GM12891 (cell line): ENCODE measurements at regions not wholly inside any gene's neighbourhood (a gene's known extent, or its start where the extent isn't known, plus 50 kb on each side); places are given as distances from the start of the nearest gene placed in this dataset.

Experiments
- POLR2A ChIP-seq: IDR thresholded peaks from 2 replicates; pipeline ENCODE4 v1.6.1; 2011; ENCODE audit warnings: low read depth, low read length, control low read depth
- POLR2AphosphoS5 ChIP-seq: IDR thresholded peaks from 2 replicates; pipeline ENCODE4 v1.6.1; 2011; ENCODE audit warnings: low read depth, low read length, control low read depth

- no peak for TF ChIP-seq POLR2AphosphoS5
- TF ChIP-seq POLR2A, result no peak
Observed at GRCh38 chr6:144417681-144418080, 132.5 kb downstream of the UTRN start.
